ENCODE measurements at regions not wholly inside any gene's neighbourhood (a gene's known extent, or its start where the extent isn't known, plus 50 kb on each side); places are given as distances from the start of the nearest gene placed in this dataset.

DNA sequence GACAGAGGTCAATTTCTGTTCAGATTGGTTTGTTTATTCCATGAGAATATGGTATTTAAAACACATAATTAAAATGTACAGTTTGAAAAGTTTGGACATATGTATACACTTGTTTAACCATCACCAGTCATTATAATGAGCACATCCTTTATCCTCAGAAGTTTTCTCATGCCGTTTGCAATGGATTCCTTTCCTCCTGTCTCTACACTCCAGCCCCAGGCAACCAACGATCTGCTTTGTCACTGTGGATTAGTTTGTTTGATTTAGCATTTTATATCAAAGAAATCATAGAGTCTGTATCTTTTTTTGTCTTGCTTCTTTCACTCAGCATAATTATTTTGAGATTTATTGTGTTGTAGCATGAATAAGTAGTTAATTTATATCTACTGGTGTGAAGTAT, 243.0 kb upstream of the TRAM1L1 start:
- H3K9me3 Mint-ChIP-seq (ENCODE audit: unreplicated experiment) = peaks cover 11% of the 10 kb centered on the region
- no peaks in the 10 kb centered on the region for H3K36me3 Mint-ChIP-seq (ENCODE audit: unreplicated experiment)
- H3K4me1 Mint-ChIP-seq (ENCODE audit: unreplicated experiment) = peaks cover 2% of the 10 kb centered on the region
- TF ChIP-seq, protein P1, sequence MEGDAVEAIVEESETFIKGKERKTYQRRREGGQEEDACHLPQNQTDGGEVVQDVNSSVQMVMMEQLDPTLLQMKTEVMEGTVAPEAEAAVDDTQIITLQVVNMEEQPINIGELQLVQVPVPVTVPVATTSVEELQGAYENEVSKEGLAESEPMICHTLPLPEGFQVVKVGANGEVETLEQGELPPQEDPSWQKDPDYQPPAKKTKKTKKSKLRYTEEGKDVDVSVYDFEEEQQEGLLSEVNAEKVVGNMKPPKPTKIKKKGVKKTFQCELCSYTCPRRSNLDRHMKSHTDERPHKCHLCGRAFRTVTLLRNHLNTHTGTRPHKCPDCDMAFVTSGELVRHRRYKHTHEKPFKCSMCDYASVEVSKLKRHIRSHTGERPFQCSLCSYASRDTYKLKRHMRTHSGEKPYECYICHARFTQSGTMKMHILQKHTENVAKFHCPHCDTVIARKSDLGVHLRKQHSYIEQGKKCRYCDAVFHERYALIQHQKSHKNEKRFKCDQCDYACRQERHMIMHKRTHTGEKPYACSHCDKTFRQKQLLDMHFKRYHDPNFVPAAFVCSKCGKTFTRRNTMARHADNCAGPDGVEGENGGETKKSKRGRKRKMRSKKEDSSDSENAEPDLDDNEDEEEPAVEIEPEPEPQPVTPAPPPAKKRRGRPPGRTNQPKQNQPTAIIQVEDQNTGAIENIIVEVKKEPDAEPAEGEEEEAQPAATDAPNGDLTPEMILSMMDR (IDR thresholded peaks at IDR 0.05) = no peak
- H3K4me3 Mint-ChIP-seq (ENCODE audit: unreplicated experiment) = no peak overlapping the region
- no peaks in the 10 kb centered on the region for H3K27me3 Mint-ChIP-seq (ENCODE audit: unreplicated experiment)
- H3K27ac Mint-ChIP-seq (ENCODE audit: unreplicated experiment) = no peak overlapping the region
- DNase-seq (ENCODE audit: extremely low spot score, unreplicated experiment) = no peak

DNA sequence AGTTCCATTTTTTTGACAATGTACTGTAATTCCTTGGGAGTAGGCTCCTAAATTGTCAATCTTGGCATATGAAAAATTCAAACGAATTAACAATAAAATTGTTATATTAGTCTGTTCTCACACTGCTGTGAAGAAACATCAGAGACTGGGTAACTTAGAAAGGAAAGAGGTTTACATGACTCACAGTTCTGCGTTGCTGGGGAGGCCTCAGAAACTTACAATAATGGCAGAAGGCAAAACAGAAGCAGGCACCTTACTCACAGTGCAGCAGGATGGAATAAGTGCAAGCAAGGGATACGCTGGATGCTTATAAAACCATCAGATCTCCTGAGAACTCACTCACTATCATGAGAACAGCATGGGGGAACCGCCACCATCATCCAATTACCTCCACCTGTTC, 246.4 kb upstream of the TRAM1L1 start:
- DNase-seq (ENCODE audit: extremely low spot score, unreplicated experiment) = no peak
- H3K36me3 Mint-ChIP-seq (ENCODE audit: unreplicated experiment) = no peaks in the 10 kb centered on the region
- H3K27ac Mint-ChIP-seq (ENCODE audit: unreplicated experiment) = no peak overlapping the region
- no peaks in the 10 kb centered on the region for H3K4me1 Mint-ChIP-seq (ENCODE audit: unreplicated experiment)
- no peak overlapping the region for H3K4me3 Mint-ChIP-seq (ENCODE audit: unreplicated experiment)
- TF ChIP-seq, protein P1 (IDR thresholded peaks at IDR 0.05) = no peak
- H3K27me3 Mint-ChIP-seq (ENCODE audit: unreplicated experiment) = no peaks in the 10 kb centered on the region
- no peaks in the 10 kb centered on the region for H3K9me3 Mint-ChIP-seq (ENCODE audit: unreplicated experiment)

DNA sequence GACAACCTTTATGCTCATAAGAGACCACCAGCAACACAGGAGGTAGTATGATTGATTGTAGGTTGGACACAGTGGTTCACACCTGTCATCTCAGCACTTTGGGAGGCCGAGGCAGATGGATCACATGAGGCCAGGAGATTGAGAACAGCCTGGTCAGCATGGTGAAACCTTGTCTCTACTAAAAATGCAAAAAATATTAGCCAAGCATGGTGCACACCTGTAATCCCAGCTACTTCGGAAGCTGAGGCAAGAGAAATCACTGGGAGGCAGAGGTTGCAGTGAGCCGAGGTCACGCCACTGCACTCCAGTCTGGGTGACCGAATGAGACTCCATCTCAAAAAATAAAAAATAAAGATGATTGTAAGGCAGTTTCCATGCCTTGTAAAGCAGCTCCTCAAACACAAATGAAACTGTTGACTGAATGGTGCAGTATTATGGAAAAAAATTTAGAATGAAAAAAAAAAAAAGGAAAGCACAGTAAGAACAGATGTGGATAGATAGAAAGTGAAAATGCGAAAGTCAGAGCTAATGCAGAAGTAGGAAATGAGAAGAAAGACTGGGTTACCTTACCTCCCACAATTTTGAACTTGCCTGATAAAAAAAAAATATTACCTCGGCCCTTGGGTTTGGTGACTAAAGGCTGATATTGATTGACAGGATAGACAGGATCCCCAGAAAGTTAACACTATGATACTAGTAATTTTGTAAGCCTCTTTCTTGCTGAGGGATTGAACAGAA, 249.2 kb upstream of the TRAM1L1 start:
- no peaks in the 10 kb centered on the region for H3K36me3 Mint-ChIP-seq (ENCODE audit: unreplicated experiment)
- H3K9me3 Mint-ChIP-seq (ENCODE audit: unreplicated experiment) = peaks cover 11% of the 10 kb centered on the region
- H3K4me3 Mint-ChIP-seq (ENCODE audit: unreplicated experiment) = no peak overlapping the region
- DNase-seq (ENCODE audit: extremely low spot score, unreplicated experiment) = no peak
- no peak overlapping the region for H3K27ac Mint-ChIP-seq (ENCODE audit: unreplicated experiment)
- no peaks in the 10 kb centered on the region for H3K27me3 Mint-ChIP-seq (ENCODE audit: unreplicated experiment)
- no peaks in the 10 kb centered on the region for H3K4me1 Mint-ChIP-seq (ENCODE audit: unreplicated experiment)
- TF ChIP-seq, protein P1 (IDR thresholded peaks at IDR 0.05) = no peak

- Mint-ChIP-seq H3K9me3 (ENCODE audit: unreplicated experiment) (no peaks in the 10 kb centered on the region), H3K27ac (ENCODE audit: unreplicated experiment) (no peak overlapping the region), H3K4me1 (ENCODE audit: unreplicated experiment) (peaks cover 2% of the 10 kb centered on the region), H3K27me3 (ENCODE audit: unreplicated experiment) (peaks cover 7% of the 10 kb centered on the region), H3K4me3 (ENCODE audit: unreplicated experiment) (no peak overlapping the region), H3K36me3 (ENCODE audit: unreplicated experiment) (no peaks in the 10 kb centered on the region)
- no peak for DNase-seq (ENCODE audit: extremely low spot score, unreplicated experiment)
- TF ChIP-seq, protein P1 (IDR thresholded peaks at IDR 0.05) = no peak
Observed at GRCh38 chr4:117357437-117357836, 272.1 kb upstream of the TRAM1L1 start.

DNA sequence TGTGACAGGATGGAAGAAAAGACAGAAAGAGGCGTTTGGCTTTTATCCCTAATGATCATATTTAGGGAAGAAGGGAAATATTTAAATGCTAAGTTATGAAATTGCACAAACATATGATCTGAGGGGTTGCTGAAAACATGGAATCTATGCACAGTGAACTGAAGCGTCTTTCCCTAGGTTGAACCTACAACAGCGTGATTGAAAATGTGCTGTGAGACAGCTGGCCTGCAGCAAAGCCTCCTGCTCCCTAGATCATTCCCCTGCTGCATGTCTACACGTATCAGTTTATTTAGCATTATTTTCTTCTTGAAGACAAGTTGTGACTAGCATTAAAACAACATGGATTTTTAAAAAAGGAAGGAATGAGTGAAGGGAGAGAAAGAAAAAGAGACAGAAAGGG, 272.5 kb upstream of the TRAM1L1 start:
- Mint-ChIP-seq H3K4me3 (ENCODE audit: unreplicated experiment) (no peak overlapping the region), H3K9me3 (ENCODE audit: unreplicated experiment) (no peaks in the 10 kb centered on the region)
- TF ChIP-seq, protein P1 (IDR thresholded peaks at IDR 0.05) = no peak

More for the DNA sequence above, 272.5 kb upstream of the TRAM1L1 start:
- Mint-ChIP-seq H3K27me3 (ENCODE audit: unreplicated experiment) (peaks cover 7% of the 10 kb centered on the region), H3K36me3 (ENCODE audit: unreplicated experiment) (no peaks in the 10 kb centered on the region), H3K27ac (ENCODE audit: unreplicated experiment) (no peak overlapping the region), H3K4me1 (ENCODE audit: unreplicated experiment) (peaks cover 2% of the 10 kb centered on the region)
- no peak for DNase-seq (ENCODE audit: extremely low spot score, unreplicated experiment)
